ENCODE measurements at regions not wholly inside any gene's neighbourhood (a gene's known extent, or its start where the extent isn't known, plus 50 kb on each side); places are given as distances from the start of the nearest gene placed in this dataset.

- no peak overlapping the region for H3K14ac ChIP-seq (replicated peaks; ENCODE audit: low read depth, low read length)
- no peak overlapping the region for H4K91ac ChIP-seq (ENCODE audit: insufficient read depth, low read depth, low read length)
- no peaks in the 10 kb centered on the region for H3K4me1 ChIP-seq (ENCODE audit: control insufficient read depth, insufficient read depth, low read length)
- H2BK120ac ChIP-seq (ENCODE audit: low read depth, low read length) = no peak overlapping the region
- no peak overlapping the region for H3K56ac ChIP-seq (ENCODE audit: extremely low read depth, insufficient read depth, low read length)
- no peak overlapping the region for H2BK5ac ChIP-seq (ENCODE audit: low read depth, low read length, poor library complexity, severe bottlenecking)
- H3K23ac ChIP-seq (ENCODE audit: low read depth, low read length) = no peak overlapping the region
- 67% methylated on average over 1 of the region's 4 CpGs; no CpG with 5 or more reads in 1 of the 2 experiments for WGBS, 2 experiments (ENCODE audit: extremely low coverage in 2 of 2, insufficient read length in 1 of 2)
- in situ Hi-C loops (cut with MboI; ENCODE audit: low sequenced_read_pairs) (no loop called here), dilution Hi-C loops (cut with HindIII; ENCODE audit: low sequenced_read_pairs, unreplicated experiment) (no loop called here), intact Hi-C loops (cut with micrococcal nuclease) (no loop called here)
- H2BK20ac ChIP-seq (ENCODE audit: low read depth, low read length) = no peak overlapping the region
- POLR2A ChIA-PET (ENCODE audit: unreplicated experiment) = no interaction called here
- peaks cover 35% of the 10 kb centered on the region for H3K9me3 ChIP-seq (ENCODE audit: control insufficient read depth, insufficient read depth, low read length)
- H4K20me1 ChIP-seq (ENCODE audit: insufficient read depth, low read length) = no peaks in the 10 kb centered on the region
- H3K4ac ChIP-seq (ENCODE audit: low read depth, low read length) = no peak overlapping the region
- no peak overlapping the region for H3K9ac ChIP-seq (ENCODE audit: low read depth, low read length)
- no peak overlapping the region for H3K27ac ChIP-seq (ENCODE audit: insufficient read depth, low read length)
- no peak overlapping the region for H2BK15ac ChIP-seq (ENCODE audit: low read depth, low read length)
- no peak overlapping the region for H4K8ac ChIP-seq (ENCODE audit: low read depth in 2 of 2, low read length in 2 of 2)
- no peak overlapping the region for H3K18ac ChIP-seq (ENCODE audit: low read depth, low read length)
- H3K4me3 ChIP-seq (ENCODE audit: insufficient read depth, low read depth, low read length) = no peak overlapping the region
- H2AFZ ChIP-seq (replicated peaks; ENCODE audit: low read length, poor library complexity) = no peak overlapping the region
- ATAC-seq (ENCODE audit: low read depth) (no peak), DNase-seq (no peak)
- H3K27me3 ChIP-seq (ENCODE audit: control insufficient read depth, insufficient read depth, low read length) = no peaks in the 10 kb centered on the region
- BruUV-seq (replicated peaks) = no TSS peak
- no peak overlapping the region for H4K5ac ChIP-seq (ENCODE audit: low read depth, low read length)
- H3K79me1 ChIP-seq (ENCODE audit: low read depth in 1 of 2, low read length in 2 of 2) = no peaks in the 10 kb centered on the region
- no peaks in the 10 kb centered on the region for H3K36me3 ChIP-seq (ENCODE audit: control insufficient read depth, insufficient read depth, low read length)
- H3K4me2 ChIP-seq (ENCODE audit: low read depth, low read length) = no peak overlapping the region
- TF ChIP-seq RAD21 (IDR thresholded peaks at IDR 0.05; ENCODE audit: low read length) (no peak), NFE2L2 (IDR thresholded peaks at IDR 0.05; ENCODE audit: low read depth, low read length) (no peak), MAFK (IDR thresholded peaks at IDR 0.05; ENCODE audit: low read depth, low read length) (no peak), USF2 (IDR thresholded peaks at IDR 0.05; ENCODE audit: low read depth, low read length) (no peak), CHD1 (IDR thresholded peaks at IDR 0.05; ENCODE audit: low read depth, low read length) (no peak), RFX5 (IDR thresholded peaks at IDR 0.05; ENCODE audit: low read depth, low read length) (no peak), SMC3 (IDR thresholded peaks at IDR 0.05; ENCODE audit: low read depth, low read length) (no peak), CEBPB (IDR thresholded peaks at IDR 0.05; ENCODE audit: low read depth, low read length) (no peak), FOS (IDR thresholded peaks at IDR 0.05; ENCODE audit: low read depth, low read length) (no peak), MAZ (IDR thresholded peaks at IDR 0.05; ENCODE audit: borderline replicate concordance, low read depth, low read length) (no peak), CTCF (conservative IDR thresholded peaks at IDR 0.05; ENCODE audit: low read depth, low read length) (no peak), POLR2A (IDR thresholded peaks at IDR 0.05; ENCODE audit: low read depth, low read length) (no peak), RCOR1 (IDR thresholded peaks at IDR 0.05; ENCODE audit: insufficient replicate concordance, low read length) (no peak), MXI1 (IDR thresholded peaks at IDR 0.05; ENCODE audit: borderline replicate concordance, low read depth, low read length) (no peak), BHLHE40 (IDR thresholded peaks at IDR 0.05; ENCODE audit: low read depth, low read length) (no peak)
- TF ChIP-seq, protein P1, sequence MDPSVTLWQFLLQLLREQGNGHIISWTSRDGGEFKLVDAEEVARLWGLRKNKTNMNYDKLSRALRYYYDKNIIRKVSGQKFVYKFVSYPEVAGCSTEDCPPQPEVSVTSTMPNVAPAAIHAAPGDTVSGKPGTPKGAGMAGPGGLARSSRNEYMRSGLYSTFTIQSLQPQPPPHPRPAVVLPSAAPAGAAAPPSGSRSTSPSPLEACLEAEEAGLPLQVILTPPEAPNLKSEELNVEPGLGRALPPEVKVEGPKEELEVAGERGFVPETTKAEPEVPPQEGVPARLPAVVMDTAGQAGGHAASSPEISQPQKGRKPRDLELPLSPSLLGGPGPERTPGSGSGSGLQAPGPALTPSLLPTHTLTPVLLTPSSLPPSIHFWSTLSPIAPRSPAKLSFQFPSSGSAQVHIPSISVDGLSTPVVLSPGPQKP (IDR thresholded peaks at IDR 0.05; ENCODE audit: borderline replicate concordance, low read depth, low read length) = no peak
- no peaks in the 10 kb centered on the region for H3K9me1 ChIP-seq (ENCODE audit: insufficient read depth, low read length)
- no peak overlapping the region for H2AK9ac ChIP-seq (replicated peaks; ENCODE audit: low read depth, low read length, poor library complexity)
- CTCF ChIA-PET = no interaction called here
- no peak overlapping the region for H2AK5ac ChIP-seq (ENCODE audit: low read depth, low read length)
Observed at GRCh38 chr10:130986846-130987245, 324.7 kb downstream of the TCERG1L start.
